Karpas-422 (cell line): ENCODE measurements at regions not wholly inside any gene's neighbourhood (a gene's known extent, or its start where the extent isn't known, plus 50 kb on each side); places are given as distances from the start of the nearest gene placed in this dataset.

ENCODE experiments used
- DNase-seq: peaks from one replicate; pipeline ENCODE4 v3.0.0-alpha.2; 2015
- H2AFZ ChIP-seq: fragments of 200-600 bp; sonication (generic); 2 replicates; pipeline ENCODE4 v1.6.1; 2014; ENCODE audit warnings: antibody characterized with exemption, low read length, mixed read lengths
- H3K27ac ChIP-seq: fragments of 200-600 bp; sonication (generic); 2 replicates; pipeline ENCODE4 v1.5.1; 2014; ENCODE audit warnings: mild to moderate bottlenecking, low read length, moderate library complexity
- H3K27me3 ChIP-seq: fragments of 200-600 bp; sonication (generic); 2 replicates; pipeline ENCODE4 v1.6.1; 2014; ENCODE audit warnings: low read length, mixed read lengths
- H3K36me3 ChIP-seq: fragments of 200-600 bp; sonication (generic); 2 replicates; pipeline ENCODE4 v1.6.1; 2014; ENCODE audit warnings: low read length, mixed read lengths; ENCODE audit not compliant: insufficient read depth
- H3K4me1 ChIP-seq: fragments of 200-600 bp; sonication (generic); 2 replicates; pipeline ENCODE4 v1.6.1; 2014; ENCODE audit warnings: mild to moderate bottlenecking, low read length, mixed read lengths
- H3K4me2 ChIP-seq: fragments of 200-600 bp; sonication (generic); 2 replicates; pipeline ENCODE4 v1.6.1; 2014; ENCODE audit warnings: low read length, low read depth, mild to moderate bottlenecking; ENCODE audit not compliant: poor library complexity, severe bottlenecking
- H3K4me3 ChIP-seq: fragments of 200-600 bp; sonication (generic); 2 replicates; pipeline ENCODE4 v1.5.1; 2014; ENCODE audit warnings: mild to moderate bottlenecking, antibody characterized with exemption, low read length, mixed read lengths
- H3K79me2 ChIP-seq: fragments of 200-600 bp; sonication (generic); 2 replicates; pipeline ENCODE4 v1.6.1; 2014; ENCODE audit warnings: mild to moderate bottlenecking, low read length, mixed read lengths
- H3K9ac ChIP-seq: fragments of 200-600 bp; sonication (generic); 2 replicates; pipeline ENCODE4 v1.6.0; 2014; ENCODE audit warnings: low read length
- H3K9me2 ChIP-seq: fragments of 200-600 bp; sonication (generic), shearing (Covaris generic); replicated peaks from 2 replicates; pipeline ENCODE4 v1.6.0; 2014; ENCODE audit warnings: mild to moderate bottlenecking, low read length, moderate library complexity; ENCODE audit not compliant: insufficient read depth
- H3K9me3 ChIP-seq: fragments of 300-700, 200-600 bp; sonication (generic); 2 replicates; pipeline ENCODE4 v1.6.1; 2014; ENCODE audit warnings: low read length, mixed read lengths
- H4K20me1 ChIP-seq: fragments of 200-600 bp; sonication (generic); 2 replicates; pipeline ENCODE4 v1.6.1; 2014; ENCODE audit warnings: mild to moderate bottlenecking, antibody characterized with exemption, low read length, low read depth; ENCODE audit not compliant: insufficient read depth

- no peak overlapping the region for H3K9ac ChIP-seq
- no peak overlapping the region for H3K4me3 ChIP-seq
- no peaks in the 10 kb centered on the region for H3K9me3 ChIP-seq
- no peaks in the 10 kb centered on the region for H3K4me1 ChIP-seq
- H3K27ac ChIP-seq = no peak overlapping the region
- DNase-seq = no peak
- H3K79me2 ChIP-seq = no peaks in the 10 kb centered on the region
- H3K9me2 ChIP-seq = no peaks in the 10 kb centered on the region
- H3K4me2 ChIP-seq = no peak overlapping the region
- H4K20me1 ChIP-seq = no peaks in the 10 kb centered on the region
- no peak overlapping the region for H2AFZ ChIP-seq
- H3K36me3 ChIP-seq = no peaks in the 10 kb centered on the region
- H3K27me3 ChIP-seq = no peaks in the 10 kb centered on the region
Observed at GRCh38 chr6:166861961-166862286, 94.4 kb downstream of the RNASET2 start.

DNA sequence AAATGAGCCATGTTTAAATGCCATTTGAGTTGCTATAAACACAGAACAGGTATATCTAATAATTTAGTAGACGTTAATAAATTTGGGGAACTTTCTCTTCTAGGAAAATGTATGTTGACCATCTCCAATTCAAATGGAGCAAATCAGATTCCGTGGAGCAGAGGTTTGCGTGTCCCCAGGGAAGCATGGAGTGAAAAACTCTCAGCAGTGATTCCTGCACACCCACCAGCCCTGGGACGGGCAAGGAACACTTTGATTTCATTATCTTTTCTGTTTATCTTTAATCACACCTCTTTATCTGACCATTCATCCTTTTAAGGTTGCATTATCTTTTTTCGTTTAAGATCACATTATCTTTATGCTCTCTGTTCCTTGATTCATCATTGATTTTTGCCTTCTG, 95.0 kb downstream of the RNASET2 start:
- no peaks in the 10 kb centered on the region for H3K79me2 ChIP-seq
- H3K9me2 ChIP-seq = no peaks in the 10 kb centered on the region
- H3K9me3 ChIP-seq = no peaks in the 10 kb centered on the region
- H4K20me1 ChIP-seq = no peaks in the 10 kb centered on the region
- H2AFZ ChIP-seq = no peak overlapping the region
- no peak overlapping the region for H3K9ac ChIP-seq
- no peaks in the 10 kb centered on the region for H3K36me3 ChIP-seq
- H3K27ac ChIP-seq = no peak overlapping the region
- H3K27me3 ChIP-seq = no peaks in the 10 kb centered on the region
- H3K4me2 ChIP-seq = no peak overlapping the region
- H3K4me3 ChIP-seq = no peak overlapping the region
- DNase-seq = no peak
- H3K4me1 ChIP-seq = no peaks in the 10 kb centered on the region

- H3K4me1 ChIP-seq = no peaks in the 10 kb centered on the region
- H3K9me3 ChIP-seq = no peaks in the 10 kb centered on the region
- no peaks in the 10 kb centered on the region for H3K79me2 ChIP-seq
- no peaks in the 10 kb centered on the region for H3K27me3 ChIP-seq
- no peaks in the 10 kb centered on the region for H3K36me3 ChIP-seq
- no peak overlapping the region for H3K4me3 ChIP-seq
- no peak for DNase-seq
- H3K9me2 ChIP-seq = no peaks in the 10 kb centered on the region
- H3K4me2 ChIP-seq = no peak overlapping the region
- H4K20me1 ChIP-seq = no peaks in the 10 kb centered on the region
- H3K9ac ChIP-seq = no peak overlapping the region
- no peak overlapping the region for H3K27ac ChIP-seq
- H2AFZ ChIP-seq = no peak overlapping the region
Observed at GRCh38 chr6:166860392-166860791, 96.0 kb downstream of the RNASET2 start.

GRCh38 chr6:166855416-166855815, 100.9 kb downstream of the RNASET2 start:
- H3K4me3 ChIP-seq = no peak overlapping the region
- no peak for DNase-seq
- no peak overlapping the region for H3K4me2 ChIP-seq
- no peak overlapping the region for H3K27ac ChIP-seq
- H3K27me3 ChIP-seq = no peaks in the 10 kb centered on the region
- no peak overlapping the region for H3K9ac ChIP-seq
- no peaks in the 10 kb centered on the region for H3K79me2 ChIP-seq
- H3K9me3 ChIP-seq = no peaks in the 10 kb centered on the region
- H4K20me1 ChIP-seq = no peaks in the 10 kb centered on the region
- no peaks in the 10 kb centered on the region for H3K4me1 ChIP-seq
- no peaks in the 10 kb centered on the region for H3K9me2 ChIP-seq
- H3K36me3 ChIP-seq = no peaks in the 10 kb centered on the region
- no peak overlapping the region for H2AFZ ChIP-seq

GRCh38 chr6:166853371-166854325, 102.7 kb downstream of the RNASET2 start:
- peaks cover 9% of the 10 kb centered on the region for H3K4me1 ChIP-seq
- no peak overlapping the region for H3K4me2 ChIP-seq
- H2AFZ ChIP-seq = no peak overlapping the region
- peak; percentile 49 for DNase-seq
- H3K9me3 ChIP-seq = no peaks in the 10 kb centered on the region
- no peaks in the 10 kb centered on the region for H3K36me3 ChIP-seq
- H3K9me2 ChIP-seq = no peaks in the 10 kb centered on the region
- no peaks in the 10 kb centered on the region for H3K27me3 ChIP-seq
- H4K20me1 ChIP-seq = no peaks in the 10 kb centered on the region
- H3K27ac ChIP-seq = no peak overlapping the region
- no peak overlapping the region for H3K9ac ChIP-seq
- H3K4me3 ChIP-seq = no peak overlapping the region
- H3K79me2 ChIP-seq = no peaks in the 10 kb centered on the region

DNA sequence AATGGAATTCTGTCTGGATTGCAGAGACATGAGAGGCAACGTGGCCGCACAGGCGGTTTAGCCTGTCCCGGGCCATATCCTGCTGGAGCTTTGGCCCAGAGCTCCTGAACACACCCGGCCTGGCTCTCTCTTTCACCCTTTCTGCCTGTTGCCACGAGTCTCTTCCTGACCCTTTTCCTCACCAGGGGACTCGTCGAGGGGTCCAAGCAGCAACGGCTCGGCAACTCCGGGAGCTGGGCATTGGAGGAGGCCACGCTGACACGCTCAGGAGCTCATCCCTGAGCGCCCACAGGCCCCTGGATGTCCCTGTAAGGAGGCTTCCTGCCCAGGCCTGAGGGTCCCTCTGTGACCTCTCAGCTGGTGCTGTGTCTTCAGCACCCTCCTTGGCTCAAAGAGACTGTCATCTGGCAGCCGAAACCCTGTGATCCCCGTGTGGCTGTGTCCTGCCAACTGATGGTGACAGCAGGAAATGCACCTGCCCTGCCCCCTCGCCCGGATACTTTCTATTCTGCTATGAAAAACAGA, 103.8 kb downstream of the RNASET2 start:
- H3K4me2 ChIP-seq = no peak overlapping the region
- no peaks in the 10 kb centered on the region for H3K9me3 ChIP-seq
- no peaks in the 10 kb centered on the region for H4K20me1 ChIP-seq
- no peaks in the 10 kb centered on the region for H3K9me2 ChIP-seq
- no peaks in the 10 kb centered on the region for H3K79me2 ChIP-seq
- no peak overlapping the region for H3K9ac ChIP-seq
- peaks cover 9% of the 10 kb centered on the region for H3K4me1 ChIP-seq
- H3K4me3 ChIP-seq = no peak overlapping the region
- DNase-seq = no peak
- H2AFZ ChIP-seq = no peak overlapping the region
- H3K27me3 ChIP-seq = no peaks in the 10 kb centered on the region
- no peaks in the 10 kb centered on the region for H3K36me3 ChIP-seq
- no peak overlapping the region for H3K27ac ChIP-seq

GRCh38 chr6:166851911-166852310, 104.4 kb downstream of the RNASET2 start:
- Histone ChIP-seq H3K4me2 (no peak overlapping the region), H3K9me2 (no peaks in the 10 kb centered on the region), H4K20me1 (no peaks in the 10 kb centered on the region), H3K79me2 (no peaks in the 10 kb centered on the region), H3K27ac (no peak overlapping the region), H3K4me3 (no peak overlapping the region), H2AFZ (no peak overlapping the region), H3K36me3 (no peaks in the 10 kb centered on the region), H3K9ac (no peak overlapping the region), H3K9me3 (no peaks in the 10 kb centered on the region), H3K27me3 (no peaks in the 10 kb centered on the region), H3K4me1 (peaks cover 9% of the 10 kb centered on the region)
- DNase-seq = no peak

- Histone ChIP-seq H3K4me1 (peaks cover 9% of the 10 kb centered on the region), H3K9me3 (no peaks in the 10 kb centered on the region), H3K9ac (no peak overlapping the region), H3K4me3 (no peak overlapping the region), H3K27ac (no peak overlapping the region), H3K4me2 (no peak overlapping the region), H3K27me3 (no peaks in the 10 kb centered on the region), H3K9me2 (no peaks in the 10 kb centered on the region), H3K36me3 (no peaks in the 10 kb centered on the region), H3K79me2 (no peaks in the 10 kb centered on the region), H2AFZ (no peak overlapping the region), H4K20me1 (no peaks in the 10 kb centered on the region)
- no peak for DNase-seq
Observed at GRCh38 chr6:166851426-166851825, 104.9 kb downstream of the RNASET2 start.
